ENCODE measurements at regions not wholly inside any gene's neighbourhood (a gene's known extent, or its start where the extent isn't known, plus 50 kb on each side); places are given as distances from the start of the nearest gene placed in this dataset.
A peak's percentile ranks its signal among the peaks of the same experiment; 100 is the strongest.

DNA sequence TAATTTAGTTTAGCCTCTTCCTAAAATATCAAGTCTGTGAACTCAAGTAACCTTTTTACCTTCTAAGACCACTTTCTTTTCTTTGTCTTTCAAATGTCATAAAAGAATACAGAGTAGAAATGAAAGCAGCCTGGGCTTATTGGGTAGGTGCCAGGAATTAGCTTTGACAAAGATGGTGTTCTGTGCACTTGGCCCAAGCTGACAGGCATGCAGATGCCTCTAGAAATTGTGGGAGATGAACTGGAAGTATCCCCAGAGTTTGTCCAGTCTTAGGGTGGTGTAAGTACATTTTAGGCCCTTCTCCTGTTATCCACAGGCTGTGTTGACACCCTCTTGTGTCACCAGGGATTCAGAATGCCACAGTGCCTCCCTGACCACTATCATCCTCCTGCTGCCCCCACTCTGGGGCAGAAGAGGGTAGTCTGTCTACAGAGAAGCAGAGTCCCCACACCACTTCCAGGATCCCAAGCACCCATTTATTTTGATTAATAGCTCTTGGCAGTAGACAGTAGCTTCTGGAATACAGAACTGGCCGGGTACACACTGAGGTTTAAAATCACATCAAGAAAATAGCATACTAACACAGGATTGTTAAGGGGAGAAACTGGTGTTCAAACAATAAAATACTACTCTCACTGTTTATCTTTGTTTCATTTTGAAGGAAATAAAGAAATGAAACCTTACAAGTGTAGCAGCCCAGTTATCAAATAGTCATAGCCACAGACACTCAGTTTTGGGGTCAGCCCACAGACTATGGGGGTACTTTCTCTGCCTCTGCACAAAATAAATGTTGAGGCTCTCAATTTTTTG, 343.2 kb downstream of the KCNRG start:
- Histone ChIP-seq H3K36me3 (no peaks in the 10 kb centered on the region), H3K27me3 (no peaks in the 10 kb centered on the region), H3K9me3 (no peaks in the 10 kb centered on the region), H3K27ac (peak overlapping the region; percentile 74 to 78), H3K4me1 (peaks cover 0 to 19% of the 10 kb centered on the region in 2 donors), H3K4me3 (no peak overlapping the region)
- intact Hi-C loops (cut with DNase I), result loop anchor here (5.0 kb wide), 2 partner anchors 54 to 276 kb away; no protein-coding TSS in a partner anchor
- no peak for DNase-seq (ENCODE audit: low spot score in 2 of 2)
- TF ChIP-seq CTCF (IDR thresholded peaks at IDR 0.05), result no peak

DNA sequence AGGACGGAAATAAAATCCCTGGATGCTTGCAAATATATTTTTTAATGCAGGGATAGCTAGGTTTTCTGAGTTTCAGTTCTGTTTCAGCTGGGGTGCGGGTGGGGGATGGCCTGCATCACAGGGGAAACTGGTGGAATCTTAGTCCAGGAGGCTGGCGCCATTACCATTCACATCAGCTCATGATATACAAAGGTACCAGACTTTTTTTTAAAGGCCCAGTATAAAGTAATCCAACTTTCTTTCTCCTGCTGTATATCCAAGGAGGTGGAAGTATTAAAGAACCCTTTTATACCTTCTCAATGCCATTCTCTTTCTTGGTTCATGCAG, 343.8 kb downstream of the KCNRG start:
- H3K27me3 ChIP-seq, result no peaks in the 10 kb centered on the region
- intact Hi-C loops (cut with DNase I), result loop anchor here (5.0 kb wide), 2 partner anchors 53 to 277 kb away; no protein-coding TSS in a partner anchor
- H3K4me1 ChIP-seq, result peaks cover 0 to 19% of the 10 kb centered on the region in 2 donors
- H3K27ac ChIP-seq, result peak overlapping the region; percentile 74 to 78
- DNase-seq (ENCODE audit: low spot score in 2 of 2), result no peak
- no peaks in the 10 kb centered on the region for H3K36me3 ChIP-seq
- H3K4me3 ChIP-seq, result no peak overlapping the region
- TF ChIP-seq CTCF (IDR thresholded peaks at IDR 0.05), result no peak
- H3K9me3 ChIP-seq, result no peaks in the 10 kb centered on the region

- Histone ChIP-seq H3K36me3 (no peaks in the 10 kb centered on the region), H3K4me3 (no peak overlapping the region), H3K4me1 (peaks cover 0 to 19% of the 10 kb centered on the region in 2 donors), H3K27ac (no peak overlapping the region), H3K9me3 (no peaks in the 10 kb centered on the region), H3K27me3 (no peaks in the 10 kb centered on the region)
- intact Hi-C loops (cut with DNase I), result loop anchor here (5.0 kb wide), 2 partner anchors 53 to 277 kb away; no protein-coding TSS in a partner anchor
- no peak for DNase-seq (ENCODE audit: low spot score in 2 of 2)
- TF ChIP-seq CTCF (IDR thresholded peaks at IDR 0.05), result no peak
These were observed 344.5 kb downstream of the KCNRG start for GRCh38 chr13:50359779-50360178.

GRCh38 chr13:50360637-50361036, 345.4 kb downstream of the KCNRG start:
- no peak overlapping the region for H3K27ac ChIP-seq
- intact Hi-C loops (cut with DNase I), result no loop called here
- H3K9me3 ChIP-seq, result no peaks in the 10 kb centered on the region
- no peaks in the 10 kb centered on the region for H3K36me3 ChIP-seq
- H3K27me3 ChIP-seq, result no peaks in the 10 kb centered on the region
- TF ChIP-seq CTCF (IDR thresholded peaks at IDR 0.05), result no peak
- H3K4me3 ChIP-seq, result no peak overlapping the region
- peaks cover 0 to 19% of the 10 kb centered on the region in 2 donors for H3K4me1 ChIP-seq
- no peak for DNase-seq (ENCODE audit: low spot score in 2 of 2)

GRCh38 chr13:50361282-50361681, 346.0 kb downstream of the KCNRG start:
- no peak for DNase-seq (ENCODE audit: low spot score in 2 of 2)
- Histone ChIP-seq H3K27ac (no peak overlapping the region), H3K27me3 (no peaks in the 10 kb centered on the region), H3K4me1 (peaks cover 0 to 19% of the 10 kb centered on the region in 2 donors), H3K9me3 (no peaks in the 10 kb centered on the region), H3K36me3 (no peaks in the 10 kb centered on the region), H3K4me3 (no peak overlapping the region)
- intact Hi-C loops (cut with DNase I), result no loop called here
- TF ChIP-seq CTCF (IDR thresholded peaks at IDR 0.05), result no peak
